Hepatocyte (in vitro differentiated cells): ENCODE measurements at regions not wholly inside any gene's neighbourhood (a gene's known extent, or its start where the extent isn't known, plus 50 kb on each side); places are given as distances from the start of the nearest gene placed in this dataset.

Experiments used
- EZH2 ChIP-seq: fragments of 200-600 bp; sonication (generic); IDR thresholded peaks from 2 replicates; pipeline ENCODE4 v1.6.1; 2016; ENCODE audit warnings: antibody characterized with exemption, mild to moderate bottlenecking, borderline replicate concordance
- EZH2phosphoT487 ChIP-seq: fragments of 200-600 bp; sonication (generic); IDR thresholded peaks from one replicate; pipeline ENCODE4 v1.6.1; 2018; ENCODE audit warnings: antibody characterized with exemption, mild to moderate bottlenecking, low read depth, moderate library complexity; ENCODE audit not compliant: unreplicated experiment, severe bottlenecking
- TF ChIP-seq, protein P1 (sequence below): fragments of 200-600 bp; sonication (generic); IDR thresholded peaks from 2 replicates; pipeline ENCODE4 v1.5.1; 2016; ENCODE audit warnings: antibody characterized with exemption, mild to moderate bottlenecking; ENCODE audit not compliant: poor library complexity

DNA sequence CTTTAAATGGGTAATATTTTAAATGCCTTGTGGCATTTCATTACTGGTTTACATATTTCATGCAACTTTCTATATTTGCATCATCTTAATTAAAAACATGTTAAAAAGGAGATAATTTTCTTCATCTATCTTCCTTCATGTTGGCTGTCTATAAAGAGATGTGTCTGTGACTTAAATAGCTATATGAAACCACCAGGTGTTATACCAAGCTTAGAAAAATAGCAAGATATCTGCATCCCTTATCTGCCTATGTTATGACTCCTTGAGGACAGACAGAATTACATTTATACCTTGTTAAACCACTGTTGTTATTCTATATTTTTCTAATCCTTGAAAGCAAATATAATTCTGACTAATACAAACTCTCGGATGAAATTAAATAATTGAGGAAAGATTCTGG, 763.8 kb upstream of the GALNTL6 start:
- TF ChIP-seq EZH2 = no peak
- TF ChIP-seq, protein P1, sequence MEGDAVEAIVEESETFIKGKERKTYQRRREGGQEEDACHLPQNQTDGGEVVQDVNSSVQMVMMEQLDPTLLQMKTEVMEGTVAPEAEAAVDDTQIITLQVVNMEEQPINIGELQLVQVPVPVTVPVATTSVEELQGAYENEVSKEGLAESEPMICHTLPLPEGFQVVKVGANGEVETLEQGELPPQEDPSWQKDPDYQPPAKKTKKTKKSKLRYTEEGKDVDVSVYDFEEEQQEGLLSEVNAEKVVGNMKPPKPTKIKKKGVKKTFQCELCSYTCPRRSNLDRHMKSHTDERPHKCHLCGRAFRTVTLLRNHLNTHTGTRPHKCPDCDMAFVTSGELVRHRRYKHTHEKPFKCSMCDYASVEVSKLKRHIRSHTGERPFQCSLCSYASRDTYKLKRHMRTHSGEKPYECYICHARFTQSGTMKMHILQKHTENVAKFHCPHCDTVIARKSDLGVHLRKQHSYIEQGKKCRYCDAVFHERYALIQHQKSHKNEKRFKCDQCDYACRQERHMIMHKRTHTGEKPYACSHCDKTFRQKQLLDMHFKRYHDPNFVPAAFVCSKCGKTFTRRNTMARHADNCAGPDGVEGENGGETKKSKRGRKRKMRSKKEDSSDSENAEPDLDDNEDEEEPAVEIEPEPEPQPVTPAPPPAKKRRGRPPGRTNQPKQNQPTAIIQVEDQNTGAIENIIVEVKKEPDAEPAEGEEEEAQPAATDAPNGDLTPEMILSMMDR = no peak
- TF ChIP-seq EZH2phosphoT487 = no peak
